ENCODE measurements at regions not wholly inside any gene's neighbourhood (a gene's known extent, or its start where the extent isn't known, plus 50 kb on each side); places are given as distances from the start of the nearest gene placed in this dataset.

DNA sequence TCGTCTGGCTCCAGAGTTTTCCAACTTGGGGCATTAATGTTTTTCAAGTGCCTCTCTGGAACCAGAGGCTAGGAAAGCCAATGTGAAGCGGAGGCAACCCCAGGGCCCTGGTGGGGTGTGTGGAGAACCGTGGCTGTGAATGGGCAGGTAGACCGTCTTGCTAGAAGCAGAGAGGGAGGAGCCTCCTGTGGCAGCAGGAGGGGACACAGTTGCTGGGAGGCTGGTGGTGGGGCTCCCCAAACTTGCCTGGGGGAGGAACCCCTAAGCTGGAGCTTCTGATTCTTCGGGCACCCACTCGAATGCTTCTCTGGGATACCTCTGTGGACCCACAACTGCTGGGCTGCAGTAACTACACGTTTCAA, 65.3 kb upstream of the APCDD1L start:
- CTCF ChIA-PET: no interaction called here
- H3K4me3 ChIP-seq (ENCODE audit: low read depth, low read length): no peak overlapping the region
- TF ChIP-seq, protein P1, sequence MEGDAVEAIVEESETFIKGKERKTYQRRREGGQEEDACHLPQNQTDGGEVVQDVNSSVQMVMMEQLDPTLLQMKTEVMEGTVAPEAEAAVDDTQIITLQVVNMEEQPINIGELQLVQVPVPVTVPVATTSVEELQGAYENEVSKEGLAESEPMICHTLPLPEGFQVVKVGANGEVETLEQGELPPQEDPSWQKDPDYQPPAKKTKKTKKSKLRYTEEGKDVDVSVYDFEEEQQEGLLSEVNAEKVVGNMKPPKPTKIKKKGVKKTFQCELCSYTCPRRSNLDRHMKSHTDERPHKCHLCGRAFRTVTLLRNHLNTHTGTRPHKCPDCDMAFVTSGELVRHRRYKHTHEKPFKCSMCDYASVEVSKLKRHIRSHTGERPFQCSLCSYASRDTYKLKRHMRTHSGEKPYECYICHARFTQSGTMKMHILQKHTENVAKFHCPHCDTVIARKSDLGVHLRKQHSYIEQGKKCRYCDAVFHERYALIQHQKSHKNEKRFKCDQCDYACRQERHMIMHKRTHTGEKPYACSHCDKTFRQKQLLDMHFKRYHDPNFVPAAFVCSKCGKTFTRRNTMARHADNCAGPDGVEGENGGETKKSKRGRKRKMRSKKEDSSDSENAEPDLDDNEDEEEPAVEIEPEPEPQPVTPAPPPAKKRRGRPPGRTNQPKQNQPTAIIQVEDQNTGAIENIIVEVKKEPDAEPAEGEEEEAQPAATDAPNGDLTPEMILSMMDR (IDR thresholded peaks at IDR 0.05; ENCODE audit: insufficient read depth, low read length, missing control alignments): no peak
- no peak for DNase-seq (ENCODE audit: low read depth, low spot score)
- POLR2A ChIA-PET: no interaction called here

DNA sequence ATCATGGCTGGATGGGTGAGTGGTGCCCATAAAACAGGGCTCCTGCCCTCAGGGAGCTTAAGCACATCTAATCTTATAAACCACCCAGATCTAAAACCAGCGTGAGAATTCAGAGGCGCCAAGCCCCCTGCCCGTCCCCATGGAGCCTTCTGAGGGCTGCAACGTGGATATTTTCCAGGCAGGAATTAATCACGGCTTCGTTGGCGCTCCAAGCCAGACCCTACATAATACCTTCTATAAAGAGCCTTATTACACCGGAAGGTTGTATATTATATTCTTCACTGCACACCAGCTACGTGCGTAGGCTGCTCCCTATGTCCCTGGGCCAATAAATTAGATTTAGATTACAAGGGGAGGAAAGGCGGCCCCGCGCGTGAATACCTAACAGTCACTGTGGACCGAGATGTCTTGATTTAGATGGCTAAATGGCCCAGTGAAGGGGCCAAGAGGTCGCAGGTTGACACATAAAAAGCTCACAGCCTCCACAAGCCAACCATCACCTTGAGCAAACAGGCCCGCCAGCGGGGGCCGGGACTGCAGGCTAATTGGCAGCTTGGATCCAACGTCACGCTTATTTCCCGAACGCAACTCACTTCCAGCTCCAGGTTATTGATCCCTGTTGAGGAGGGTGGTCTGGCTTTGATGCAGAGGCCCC, 64.7 kb upstream of the APCDD1L start:
- POLR2A ChIA-PET: no interaction called here
- H3K4me3 ChIP-seq (ENCODE audit: low read depth, low read length): no peak overlapping the region
- no peak for DNase-seq (ENCODE audit: low read depth, low spot score)
- TF ChIP-seq, protein P1 (IDR thresholded peaks at IDR 0.05; ENCODE audit: insufficient read depth, low read length, missing control alignments): no peak
- CTCF ChIA-PET: no interaction called here

DNA sequence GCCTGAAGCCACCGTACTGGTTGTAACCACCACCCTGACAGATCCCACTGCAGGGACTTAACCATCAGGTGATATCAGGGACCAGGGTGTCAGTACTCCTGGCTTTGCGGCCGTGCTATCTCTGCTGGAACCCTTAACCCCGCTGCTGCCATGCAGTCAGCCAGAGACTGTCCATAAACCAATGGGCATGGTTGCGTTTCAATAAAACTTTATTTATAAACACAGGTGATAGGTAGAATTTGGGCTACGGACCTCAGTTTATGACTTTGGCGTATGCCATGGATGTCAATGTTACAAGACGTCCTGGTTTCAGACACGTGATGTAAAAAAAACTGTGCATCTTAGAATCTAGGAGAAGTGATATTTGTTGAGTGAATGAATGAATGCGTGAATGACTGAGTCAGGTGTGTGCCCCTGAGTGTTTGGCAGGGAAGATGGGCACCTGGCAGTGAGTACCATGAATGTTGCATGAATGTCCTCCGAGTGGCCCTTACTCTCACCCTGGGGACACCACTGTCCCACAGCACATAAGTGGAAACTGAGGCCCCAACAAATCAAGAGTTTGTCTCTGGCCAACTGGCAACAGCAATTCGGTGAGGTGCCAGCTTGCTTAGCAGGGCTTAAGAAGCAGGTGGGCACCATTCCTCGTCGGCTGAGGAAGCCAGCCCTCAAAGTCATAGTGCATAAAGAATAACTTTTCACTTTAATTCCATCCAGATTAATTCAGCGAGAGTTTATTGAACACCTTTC, 64.0 kb upstream of the APCDD1L start:
- CTCF ChIA-PET: interaction anchor here (1.1 kb wide), 1 partner anchor 10 kb away, joined by 3 read pairs; no protein-coding TSS in a partner anchor
- POLR2A ChIA-PET: no interaction called here

DNA sequence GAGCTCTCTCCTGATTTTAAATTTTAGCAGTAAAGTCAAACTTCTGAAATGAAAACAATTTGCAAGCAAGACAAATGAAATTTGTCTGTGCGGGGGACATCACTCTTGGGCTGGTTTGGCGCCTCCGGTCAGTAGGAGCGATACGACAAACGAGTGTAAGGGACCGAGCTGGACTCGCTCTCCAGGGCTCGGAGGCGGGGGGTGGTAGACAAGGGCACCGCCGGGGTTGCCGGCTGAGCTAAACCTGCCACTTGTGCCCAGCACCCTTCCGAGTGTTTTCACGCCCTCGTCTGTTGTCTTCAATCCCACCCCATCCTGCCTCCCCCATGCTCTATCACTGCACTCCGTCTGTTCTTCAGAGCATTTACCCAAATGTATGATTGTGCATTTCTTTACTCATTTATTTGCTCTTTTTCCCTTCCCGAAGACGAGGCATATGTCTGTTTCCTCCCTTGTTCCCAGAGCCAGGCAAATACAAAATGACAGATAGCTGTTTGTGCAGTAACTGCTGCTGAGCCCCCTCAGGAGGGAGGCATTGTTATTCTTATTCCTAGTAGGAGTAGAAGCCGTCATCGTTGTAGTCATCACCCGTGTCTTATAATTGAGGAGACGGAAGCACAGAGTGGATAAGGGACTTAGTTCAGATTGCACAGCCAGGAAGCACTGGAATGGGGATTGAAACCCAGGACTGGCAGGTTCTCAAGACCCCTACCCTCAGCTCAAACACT, 62.8 kb upstream of the APCDD1L start:
- DNase-seq (ENCODE audit: low read depth, low spot score): no peak
- POLR2A ChIA-PET: no interaction called here
- no peak overlapping the region for H3K4me3 ChIP-seq (ENCODE audit: low read depth, low read length)
- TF ChIP-seq, protein P1 (IDR thresholded peaks at IDR 0.05; ENCODE audit: insufficient read depth, low read length, missing control alignments): no peak
- CTCF ChIA-PET: interaction anchor here (1.1 to 1.2 kb wide), 3 partner anchors 11 to 20 kb away, joined by 3 to 4 read pairs (median 3); no protein-coding TSS in a partner anchor

More for the DNA sequence above, 64.0 kb upstream of the APCDD1L start:
- no peak overlapping the region for H3K4me3 ChIP-seq (ENCODE audit: low read depth, low read length)
- no peak for DNase-seq (ENCODE audit: low read depth, low spot score)
- TF ChIP-seq, protein P1 (IDR thresholded peaks at IDR 0.05; ENCODE audit: insufficient read depth, low read length, missing control alignments): no peak

DNA sequence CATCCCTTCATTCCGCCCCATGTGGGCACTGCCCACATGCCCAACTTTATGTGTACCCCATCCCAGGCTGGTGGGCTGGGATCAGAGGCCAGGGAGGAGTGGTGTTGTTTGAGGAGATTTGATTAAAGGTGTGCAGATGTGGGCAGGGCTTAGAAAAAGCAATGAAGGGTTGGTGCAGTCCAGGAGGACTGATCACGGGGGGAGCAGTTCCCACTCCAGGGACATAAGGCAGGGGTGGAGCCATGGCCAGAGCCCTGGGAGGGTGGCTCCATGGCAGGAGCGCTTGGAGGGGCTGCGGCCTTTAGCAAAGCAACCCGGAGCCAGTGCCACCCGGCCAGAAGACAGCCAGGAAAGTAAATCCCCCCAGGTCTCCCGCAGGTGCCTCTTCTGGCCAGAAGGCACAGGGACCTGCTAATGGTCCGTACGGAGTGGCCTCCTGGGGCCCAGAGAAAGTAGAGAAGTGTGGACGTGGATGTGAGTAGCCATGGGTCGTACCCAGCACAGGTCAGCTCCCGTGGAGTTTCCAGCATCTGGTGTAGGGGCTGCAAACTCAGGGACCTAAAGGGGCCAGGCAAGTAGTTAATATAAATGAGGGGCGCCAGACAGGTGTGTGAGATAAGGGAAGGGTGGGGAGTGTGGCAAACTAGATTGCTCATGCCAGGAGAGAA, 62.1 kb upstream of the APCDD1L start:
- no peak for DNase-seq (ENCODE audit: low read depth, low spot score)
- H3K4me3 ChIP-seq (ENCODE audit: low read depth, low read length): no peak overlapping the region
- POLR2A ChIA-PET: no interaction called here
- CTCF ChIA-PET: interaction anchor here (1.1 to 1.2 kb wide), 2 partner anchors 19 to 20 kb away, joined by 3 to 4 read pairs; no protein-coding TSS in a partner anchor
- TF ChIP-seq, protein P1 (IDR thresholded peaks at IDR 0.05; ENCODE audit: insufficient read depth, low read length, missing control alignments): no peak

Measured in AG04449 (cell line).